Spinal cord (tissue), 9 donors: ENCODE measurements at regions not wholly inside any gene's neighbourhood (a gene's known extent, or its start where the extent isn't known, plus 50 kb on each side); places are given as distances from the start of the nearest gene placed in this dataset.
A peak's percentile ranks its signal among the peaks of the same experiment; 100 is the strongest.

ENCODE experiments used
- DNase-seq, 6 donors: peaks; one replicate each; pipeline versions ENCODE4 v3.0.0 to v3.0.0-alpha.2; 2013 to 2015; ENCODE audit warnings: low spot score in 6 of 6, low read depth in 4 of 6
- H3K27ac ChIP-seq: one replicate; pipeline ENCODE4 v1.5.1; 2013; ENCODE audit warnings: low read depth, low read length, control low read depth
- H3K27me3 ChIP-seq: one replicate; pipeline ENCODE4 v1.6.1; 2013; ENCODE audit warnings: low read length; ENCODE audit not compliant: control insufficient read depth, insufficient read depth
- H3K36me3 ChIP-seq: one replicate; pipeline ENCODE4 v1.6.1; 2013; ENCODE audit warnings: low read length; ENCODE audit not compliant: control insufficient read depth, insufficient read depth
- H3K4me1 ChIP-seq: one replicate; pipeline ENCODE4 v1.6.1; 2013; ENCODE audit warnings: low read length; ENCODE audit not compliant: control insufficient read depth, insufficient read depth
- H3K4me3 ChIP-seq: one replicate; pipeline ENCODE4 v1.5.1; 2013; ENCODE audit warnings: low read depth, low read length, control low read depth
- H3K9me3 ChIP-seq: one replicate; pipeline ENCODE4 v1.6.1; 2013; ENCODE audit warnings: low read length; ENCODE audit not compliant: control insufficient read depth, insufficient read depth
- WGBS: methylation state at CpG from one replicate; pipeline ENCODE4 v1.1.5; 2013; ENCODE audit warnings: missing lambda C conversion rate; ENCODE audit not compliant: insufficient coverage; 5-methylcytosine and 5-hydroxymethylcytosine counted together
- donor health status: healthy.

GRCh38 chr5:3414371-3414770 lies 181.3 kb upstream of the IRX1 start:
- Histone ChIP-seq H3K4me1 (no peaks in the 10 kb centered on the region), H3K36me3 (no peaks in the 10 kb centered on the region), H3K27ac (no peak overlapping the region), H3K27me3 (no peaks in the 10 kb centered on the region), H3K9me3 (peaks cover 3% of the 10 kb centered on the region), H3K4me3 (no peak overlapping the region)
- DNase-seq: no peak
- WGBS: 66% methylated on average over 4 of the region's 7 CpGs

GRCh38 chr5:3412146-3412545 lies 183.5 kb upstream of the IRX1 start:
- Histone ChIP-seq H3K27me3 (no peaks in the 10 kb centered on the region), H3K9me3 (peaks cover 3% of the 10 kb centered on the region), H3K4me3 (no peak overlapping the region), H3K36me3 (no peaks in the 10 kb centered on the region), H3K27ac (no peak overlapping the region), H3K4me1 (no peaks in the 10 kb centered on the region)
- WGBS: 89% methylated on average over 1 of the region's 1 CpG
- DNase-seq: no peak

GRCh38 chr5:3411363-3411762 lies 184.3 kb upstream of the IRX1 start:
- Histone ChIP-seq H3K4me1 (no peaks in the 10 kb centered on the region), H3K27me3 (no peaks in the 10 kb centered on the region), H3K36me3 (no peaks in the 10 kb centered on the region), H3K27ac (no peak overlapping the region), H3K4me3 (no peak overlapping the region), H3K9me3 (peaks cover 3% of the 10 kb centered on the region)
- WGBS: no CpG with 5 or more reads among the region's 2 CpGs
- DNase-seq: no peak

GRCh38 chr5:3401635-3402034 lies 194.0 kb upstream of the IRX1 start:
- Histone ChIP-seq H3K36me3 (no peaks in the 10 kb centered on the region), H3K9me3 (peaks cover 6% of the 10 kb centered on the region), H3K4me1 (no peaks in the 10 kb centered on the region), H3K4me3 (no peak overlapping the region), H3K27ac (no peak overlapping the region), H3K27me3 (no peaks in the 10 kb centered on the region)
- 68% methylated on average over 4 of the region's 8 CpGs for WGBS
- DNase-seq: no peak

GRCh38 chr5:3400659-3401058 lies 195.0 kb upstream of the IRX1 start:
- no peak for DNase-seq
- Histone ChIP-seq H3K4me3 (no peak overlapping the region), H3K36me3 (no peaks in the 10 kb centered on the region), H3K4me1 (no peaks in the 10 kb centered on the region), H3K27me3 (no peaks in the 10 kb centered on the region), H3K27ac (no peak overlapping the region), H3K9me3 (peaks cover 4% of the 10 kb centered on the region)
- WGBS: 72% methylated on average over 7 of the region's 8 CpGs

- WGBS: 10% methylated on average over 4 of the region's 12 CpGs
- Histone ChIP-seq H3K4me3 (no peak overlapping the region), H3K27ac (no peak overlapping the region), H3K27me3 (peaks cover 6% of the 10 kb centered on the region), H3K4me1 (peaks cover 11% of the 10 kb centered on the region), H3K36me3 (no peaks in the 10 kb centered on the region), H3K9me3 (peaks cover 4% of the 10 kb centered on the region)
- peak in 2 of 6 donors; percentile 35 to 36 for DNase-seq
Measured at GRCh38 chr5:3394891-3395599, 200.6 kb upstream of the IRX1 start.

- H3K4me1 ChIP-seq: peaks cover 11% of the 10 kb centered on the region
- peak in 2 of 6 donors; percentile 22 to 43 for DNase-seq
- H3K27ac ChIP-seq: no peak overlapping the region
- no peaks in the 10 kb centered on the region for H3K36me3 ChIP-seq
- no peaks in the 10 kb centered on the region for H3K9me3 ChIP-seq
- 58% methylated on average over 22 of the region's 24 CpGs for WGBS
- H3K4me3 ChIP-seq: no peak overlapping the region
- peaks cover 6% of the 10 kb centered on the region for H3K27me3 ChIP-seq
Measured at GRCh38 chr5:3393920-3394597, 201.6 kb upstream of the IRX1 start.

GRCh38 chr5:3393122-3393919 lies 202.3 kb upstream of the IRX1 start:
- WGBS: 78% methylated on average over 19 of the region's 27 CpGs
- H3K4me3 ChIP-seq: no peak overlapping the region

GRCh38 chr5:3392306-3392939 lies 203.2 kb upstream of the IRX1 start:
- peaks cover 6% of the 10 kb centered on the region for H3K27me3 ChIP-seq
- 90% methylated on average over 5 of the region's 6 CpGs for WGBS
- no peaks in the 10 kb centered on the region for H3K9me3 ChIP-seq
- peaks cover 11% of the 10 kb centered on the region for H3K4me1 ChIP-seq
- H3K27ac ChIP-seq: no peak overlapping the region
- H3K36me3 ChIP-seq: no peaks in the 10 kb centered on the region
- no peak for DNase-seq
- H3K4me3 ChIP-seq: no peak overlapping the region

More at GRCh38 chr5:3393122-3393919, 202.3 kb upstream of the IRX1 start:
- Histone ChIP-seq H3K27me3 (peaks cover 6% of the 10 kb centered on the region), H3K4me1 (peaks cover 11% of the 10 kb centered on the region), H3K27ac (no peak overlapping the region), H3K9me3 (no peaks in the 10 kb centered on the region), H3K36me3 (no peaks in the 10 kb centered on the region)
- no peak for DNase-seq
